ENCODE measurements at regions not wholly inside any gene's neighbourhood (a gene's known extent, or its start where the extent isn't known, plus 50 kb on each side); places are given as distances from the start of the nearest gene placed in this dataset.

GRCh38 chr12:127628645-127629044 is 638.3 kb upstream of the TMEM132C start:
- no peak for TF ChIP-seq CTCF (IDR thresholded peaks at IDR 0.05; ENCODE audit: borderline replicate concordance, insufficient read depth, low read depth, low read length)
- H3K4me3 ChIP-seq (ENCODE audit: low read depth, low read length) = no peak overlapping the region

GRCh38 chr12:127629066-127629820 is 637.7 kb upstream of the TMEM132C start:
- TF ChIP-seq CTCF (IDR thresholded peaks at IDR 0.05; ENCODE audit: borderline replicate concordance, insufficient read depth, low read depth, low read length) = no peak
- H3K4me3 ChIP-seq (ENCODE audit: low read depth, low read length) = no peak overlapping the region

GRCh38 chr12:127632461-127632860 is 634.5 kb upstream of the TMEM132C start:
- no peak for TF ChIP-seq CTCF (IDR thresholded peaks at IDR 0.05; ENCODE audit: borderline replicate concordance, insufficient read depth, low read depth, low read length)

GRCh38 chr12:127635838-127636237 is 631.1 kb upstream of the TMEM132C start:
- no peak for TF ChIP-seq CTCF (IDR thresholded peaks at IDR 0.05; ENCODE audit: borderline replicate concordance, insufficient read depth, low read depth, low read length)
- H3K4me3 ChIP-seq (ENCODE audit: low read depth, low read length) = no peak overlapping the region

More at GRCh38 chr12:127632461-127632860, 634.5 kb upstream of the TMEM132C start:
- no peak overlapping the region for H3K4me3 ChIP-seq (ENCODE audit: low read depth, low read length)

GRCh38 chr12:127636882-127637281 is 630.1 kb upstream of the TMEM132C start:
- TF ChIP-seq CTCF (IDR thresholded peaks at IDR 0.05; ENCODE audit: borderline replicate concordance, insufficient read depth, low read depth, low read length) = no peak
- H3K4me3 ChIP-seq (ENCODE audit: low read depth, low read length) = no peak overlapping the region

- H3K4me3 ChIP-seq (ENCODE audit: low read depth, low read length) = no peak overlapping the region
- no peak for TF ChIP-seq CTCF (IDR thresholded peaks at IDR 0.05; ENCODE audit: borderline replicate concordance, insufficient read depth, low read depth, low read length)
Measured at GRCh38 chr12:127640181-127640886, 626.6 kb upstream of the TMEM132C start.

- TF ChIP-seq CTCF (IDR thresholded peaks at IDR 0.05; ENCODE audit: borderline replicate concordance, insufficient read depth, low read depth, low read length) = no peak
- H3K4me3 ChIP-seq (ENCODE audit: low read depth, low read length) = no peak overlapping the region
Measured at GRCh38 chr12:127642208-127642607, 624.8 kb upstream of the TMEM132C start.

Data from GM12875 (cell line).